ENCODE measurements at regions not wholly inside any gene's neighbourhood (a gene's known extent, or its start where the extent isn't known, plus 50 kb on each side); places are given as distances from the start of the nearest gene placed in this dataset.
A peak's percentile ranks its signal among the peaks of the same experiment; 100 is the strongest.
"Not testable (repeated sequence)": the region's sequence is repeated elsewhere in the genome, so short reads cannot be mapped to it uniquely, and the experiment has no call there.

- TF ChIP-seq CTCF (IDR thresholded peaks at IDR 0.05; ENCODE audit: low read depth, low read length) = no peak
- DNase-seq (ENCODE audit: low read depth in 2 of 2) = no peak
- H3K4me3 ChIP-seq (replicated peaks in 1 of 2; ENCODE audit: low read depth in 2 of 2, low read length in 2 of 2) = no peak overlapping the region
These were observed 1460.3 kb upstream of the SLC10A2 start for GRCh38 chr13:104526561-104526960.

- H3K4me3 ChIP-seq (replicated peaks in 1 of 2; ENCODE audit: low read depth in 2 of 2, low read length in 2 of 2) = no peak overlapping the region
- no peak for DNase-seq (ENCODE audit: low read depth in 2 of 2)
- TF ChIP-seq CTCF (IDR thresholded peaks at IDR 0.05; ENCODE audit: low read depth, low read length) = no peak
These were observed 1459.2 kb upstream of the SLC10A2 start for GRCh38 chr13:104525467-104525866.

GRCh38 chr13:104522235-104523072, 1456.2 kb upstream of the SLC10A2 start:
- no peak for DNase-seq (ENCODE audit: low read depth in 2 of 2)
- TF ChIP-seq CTCF (IDR thresholded peaks at IDR 0.05; ENCODE audit: low read depth, low read length) = no peak
- no peak overlapping the region for H3K4me3 ChIP-seq (replicated peaks in 1 of 2; ENCODE audit: low read depth in 2 of 2, low read length in 2 of 2)

- no peak for DNase-seq (ENCODE audit: low read depth in 2 of 2)
- no peak for TF ChIP-seq CTCF (IDR thresholded peaks at IDR 0.05; ENCODE audit: low read depth, low read length)
- H3K4me3 ChIP-seq (replicated peaks in 1 of 2; ENCODE audit: low read depth in 2 of 2, low read length in 2 of 2) = no peak overlapping the region
These were observed 1444.2 kb upstream of the SLC10A2 start for GRCh38 chr13:104510422-104510821.

- H3K4me3 ChIP-seq (replicated peaks in 1 of 2; ENCODE audit: low read depth in 2 of 2, low read length in 2 of 2); DNase-seq (ENCODE audit: low read depth in 2 of 2): not testable (repeated sequence)
These were observed 1427.3 kb upstream of the SLC10A2 start for GRCh38 chr13:104493502-104493901.

GRCh38 chr13:104491916-104492315, 1425.7 kb upstream of the SLC10A2 start:
- no peak for DNase-seq (ENCODE audit: low read depth in 2 of 2)
- no peak overlapping the region for H3K4me3 ChIP-seq (replicated peaks in 1 of 2; ENCODE audit: low read depth in 2 of 2, low read length in 2 of 2)
- no peak for TF ChIP-seq CTCF (IDR thresholded peaks at IDR 0.05; ENCODE audit: low read depth, low read length)

GRCh38 chr13:104487006-104487405, 1420.8 kb upstream of the SLC10A2 start:
- TF ChIP-seq CTCF (IDR thresholded peaks at IDR 0.05; ENCODE audit: low read depth, low read length) = no peak
- peak in 1 of 2 donors; percentile 3 for DNase-seq (ENCODE audit: low read depth in 2 of 2)
- no peak overlapping the region for H3K4me3 ChIP-seq (replicated peaks in 1 of 2; ENCODE audit: low read depth in 2 of 2, low read length in 2 of 2)
